Karpas-422 (cell line): ENCODE measurements at regions not wholly inside any gene's neighbourhood (a gene's known extent, or its start where the extent isn't known, plus 50 kb on each side); places are given as distances from the start of the nearest gene placed in this dataset.
"Not testable (repeated sequence)": the region's sequence is repeated elsewhere in the genome, so short reads cannot be mapped to it uniquely, and the experiment has no call there.

Experiments used
- DNase-seq: peaks from one replicate; pipeline ENCODE4 v3.0.0-alpha.2; 2015
- H2AFZ ChIP-seq: fragments of 200-600 bp; sonication (generic); 2 replicates; pipeline ENCODE4 v1.6.1; 2014; ENCODE audit warnings: antibody characterized with exemption, low read length, mixed read lengths
- H3K27ac ChIP-seq: fragments of 200-600 bp; sonication (generic); 2 replicates; pipeline ENCODE4 v1.5.1; 2014; ENCODE audit warnings: mild to moderate bottlenecking, low read length, moderate library complexity
- H3K27me3 ChIP-seq: fragments of 200-600 bp; sonication (generic); 2 replicates; pipeline ENCODE4 v1.6.1; 2014; ENCODE audit warnings: low read length, mixed read lengths
- H3K36me3 ChIP-seq: fragments of 200-600 bp; sonication (generic); 2 replicates; pipeline ENCODE4 v1.6.1; 2014; ENCODE audit warnings: low read length, mixed read lengths; ENCODE audit not compliant: insufficient read depth
- H3K4me1 ChIP-seq: fragments of 200-600 bp; sonication (generic); 2 replicates; pipeline ENCODE4 v1.6.1; 2014; ENCODE audit warnings: mild to moderate bottlenecking, low read length, mixed read lengths
- H3K4me2 ChIP-seq: fragments of 200-600 bp; sonication (generic); 2 replicates; pipeline ENCODE4 v1.6.1; 2014; ENCODE audit warnings: low read length, low read depth, mild to moderate bottlenecking; ENCODE audit not compliant: poor library complexity, severe bottlenecking
- H3K4me3 ChIP-seq: fragments of 200-600 bp; sonication (generic); 2 replicates; pipeline ENCODE4 v1.5.1; 2014; ENCODE audit warnings: mild to moderate bottlenecking, antibody characterized with exemption, low read length, mixed read lengths
- H3K79me2 ChIP-seq: fragments of 200-600 bp; sonication (generic); 2 replicates; pipeline ENCODE4 v1.6.1; 2014; ENCODE audit warnings: mild to moderate bottlenecking, low read length, mixed read lengths
- H3K9ac ChIP-seq: fragments of 200-600 bp; sonication (generic); 2 replicates; pipeline ENCODE4 v1.6.0; 2014; ENCODE audit warnings: low read length
- H3K9me2 ChIP-seq: fragments of 200-600 bp; sonication (generic), shearing (Covaris generic); replicated peaks from 2 replicates; pipeline ENCODE4 v1.6.0; 2014; ENCODE audit warnings: mild to moderate bottlenecking, low read length, moderate library complexity; ENCODE audit not compliant: insufficient read depth
- H3K9me3 ChIP-seq: fragments of 300-700, 200-600 bp; sonication (generic); 2 replicates; pipeline ENCODE4 v1.6.1; 2014; ENCODE audit warnings: low read length, mixed read lengths
- H4K20me1 ChIP-seq: fragments of 200-600 bp; sonication (generic); 2 replicates; pipeline ENCODE4 v1.6.1; 2014; ENCODE audit warnings: mild to moderate bottlenecking, antibody characterized with exemption, low read length, low read depth; ENCODE audit not compliant: insufficient read depth

DNA sequence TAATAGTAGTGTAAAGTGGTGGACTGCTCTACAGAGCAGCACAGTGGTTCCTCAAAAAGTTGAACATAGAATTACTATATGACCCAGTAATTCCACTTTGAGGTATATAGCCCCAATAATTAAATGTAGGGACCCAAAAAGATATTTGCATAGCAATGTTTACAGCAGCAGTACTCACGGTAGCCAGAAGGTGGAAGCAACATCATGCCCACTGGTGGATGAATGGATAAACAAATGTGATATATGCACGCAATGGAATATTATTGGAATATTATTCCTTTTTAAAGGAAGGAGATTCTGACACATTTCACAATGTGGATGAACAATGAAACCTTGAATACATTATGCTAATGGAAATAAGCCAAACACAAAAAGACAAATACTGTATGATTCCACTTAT lies 121.4 kb downstream of the POTEM start:
- not testable (repeated sequence) for DNase-seq, H3K79me2 ChIP-seq, H3K4me2 ChIP-seq

DNA sequence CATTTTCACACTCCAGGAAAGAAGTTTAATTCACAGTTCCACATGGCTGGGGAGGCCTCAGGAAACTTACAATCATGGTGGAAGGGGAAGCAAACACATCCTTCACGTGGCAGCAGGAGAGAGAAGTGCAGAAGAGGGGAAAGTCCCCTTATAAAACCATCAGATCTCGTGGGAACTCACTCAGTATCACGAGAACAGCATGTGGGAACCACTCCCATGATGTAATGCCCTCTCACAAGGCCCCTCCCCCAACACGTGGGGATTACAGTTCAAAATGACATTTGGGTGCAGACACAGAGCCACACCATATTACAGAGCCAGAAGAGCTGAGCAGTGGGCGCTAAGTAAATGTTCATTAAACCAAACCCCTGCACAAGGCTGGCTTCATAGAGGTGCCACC lies 126.0 kb downstream of the POTEM start:
- not testable (repeated sequence) for DNase-seq, H3K9ac ChIP-seq, H3K36me3 ChIP-seq, H3K27ac ChIP-seq, H3K4me3 ChIP-seq, H4K20me1 ChIP-seq, H3K4me1 ChIP-seq, H2AFZ ChIP-seq, H3K4me2 ChIP-seq, H3K79me2 ChIP-seq, H3K9me2 ChIP-seq, H3K9me3 ChIP-seq, H3K27me3 ChIP-seq

More for the DNA sequence above, 121.4 kb downstream of the POTEM start:
- H4K20me1 ChIP-seq, H3K4me3 ChIP-seq, H3K9me3 ChIP-seq, H3K36me3 ChIP-seq, H3K9ac ChIP-seq, H2AFZ ChIP-seq, H3K9me2 ChIP-seq, H3K27me3 ChIP-seq, H3K4me1 ChIP-seq, H3K27ac ChIP-seq: not testable (repeated sequence)

- not testable (repeated sequence) for H3K9me2 ChIP-seq, H3K79me2 ChIP-seq, H4K20me1 ChIP-seq, H3K4me2 ChIP-seq, H3K27me3 ChIP-seq, H3K36me3 ChIP-seq, H3K4me3 ChIP-seq, DNase-seq, H2AFZ ChIP-seq, H3K27ac ChIP-seq, H3K4me1 ChIP-seq, H3K9ac ChIP-seq
- H3K9me3 ChIP-seq = peaks cover 15% of the 10 kb centered on the region
Observed at GRCh38 chr14:19094731-19095130, 127.5 kb downstream of the POTEM start.

- peaks cover 15% of the 10 kb centered on the region for H3K9me3 ChIP-seq
- H3K27ac ChIP-seq, H3K27me3 ChIP-seq, H3K4me1 ChIP-seq, DNase-seq, H3K36me3 ChIP-seq, H3K9me2 ChIP-seq, H3K4me3 ChIP-seq, H3K4me2 ChIP-seq, H4K20me1 ChIP-seq, H2AFZ ChIP-seq, H3K9ac ChIP-seq, H3K79me2 ChIP-seq: not testable (repeated sequence)
Observed at GRCh38 chr14:19095167-19095566, 127.9 kb downstream of the POTEM start.

GRCh38 chr14:19096467-19096866 lies 129.2 kb downstream of the POTEM start:
- peak; percentile 32 for DNase-seq
- not testable (repeated sequence) for H3K79me2 ChIP-seq, H3K27me3 ChIP-seq, H3K4me3 ChIP-seq, H3K36me3 ChIP-seq, H3K4me2 ChIP-seq, H3K4me1 ChIP-seq, H3K9ac ChIP-seq, H3K27ac ChIP-seq, H2AFZ ChIP-seq, H3K9me2 ChIP-seq, H4K20me1 ChIP-seq
- H3K9me3 ChIP-seq = peaks cover 15% of the 10 kb centered on the region

DNA sequence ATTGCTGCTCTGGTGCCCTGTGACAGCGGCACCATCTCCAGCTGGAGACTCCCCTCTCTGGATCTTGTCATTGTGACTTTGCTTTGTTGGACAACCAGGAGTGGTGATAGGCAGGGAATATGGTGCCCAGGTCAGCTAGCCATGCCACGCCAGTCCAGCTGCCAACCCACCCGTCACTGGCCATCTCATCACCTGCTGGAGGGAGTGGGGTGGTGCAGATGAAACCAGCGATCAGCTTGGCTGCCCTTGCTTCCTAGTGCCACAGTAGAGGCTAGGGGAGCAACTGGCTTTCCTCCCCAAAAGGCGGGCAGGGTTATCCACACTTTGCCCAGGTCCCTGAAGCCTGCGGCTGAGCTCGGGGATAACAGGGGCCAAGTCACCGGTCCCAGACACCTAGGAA lies 129.6 kb downstream of the POTEM start:
- H3K79me2 ChIP-seq, H3K4me2 ChIP-seq, H3K9ac ChIP-seq, H3K4me1 ChIP-seq, H3K9me2 ChIP-seq, H4K20me1 ChIP-seq, H3K27ac ChIP-seq, H3K4me3 ChIP-seq, H3K27me3 ChIP-seq, H2AFZ ChIP-seq, H3K36me3 ChIP-seq: not testable (repeated sequence)
- DNase-seq = peak; percentile 40
- peaks cover 15% of the 10 kb centered on the region for H3K9me3 ChIP-seq

GRCh38 chr14:19097306-19097705 lies 130.1 kb downstream of the POTEM start:
- not testable (repeated sequence) for H2AFZ ChIP-seq, H3K4me2 ChIP-seq, H3K4me3 ChIP-seq, H3K36me3 ChIP-seq, H3K4me1 ChIP-seq, H3K27me3 ChIP-seq, H4K20me1 ChIP-seq, H3K79me2 ChIP-seq, H3K9me2 ChIP-seq, DNase-seq, H3K27ac ChIP-seq, H3K9ac ChIP-seq
- H3K9me3 ChIP-seq = peaks cover 15% of the 10 kb centered on the region

GRCh38 chr14:19097750-19098149 lies 130.5 kb downstream of the POTEM start:
- not testable (repeated sequence) for H3K9ac ChIP-seq, H3K9me2 ChIP-seq, H3K4me2 ChIP-seq, H3K4me3 ChIP-seq, H3K36me3 ChIP-seq, H3K4me1 ChIP-seq, H3K27ac ChIP-seq, H2AFZ ChIP-seq, H3K27me3 ChIP-seq, H3K79me2 ChIP-seq, H4K20me1 ChIP-seq
- peaks cover 15% of the 10 kb centered on the region for H3K9me3 ChIP-seq
- peak; percentile 10 for DNase-seq

DNA sequence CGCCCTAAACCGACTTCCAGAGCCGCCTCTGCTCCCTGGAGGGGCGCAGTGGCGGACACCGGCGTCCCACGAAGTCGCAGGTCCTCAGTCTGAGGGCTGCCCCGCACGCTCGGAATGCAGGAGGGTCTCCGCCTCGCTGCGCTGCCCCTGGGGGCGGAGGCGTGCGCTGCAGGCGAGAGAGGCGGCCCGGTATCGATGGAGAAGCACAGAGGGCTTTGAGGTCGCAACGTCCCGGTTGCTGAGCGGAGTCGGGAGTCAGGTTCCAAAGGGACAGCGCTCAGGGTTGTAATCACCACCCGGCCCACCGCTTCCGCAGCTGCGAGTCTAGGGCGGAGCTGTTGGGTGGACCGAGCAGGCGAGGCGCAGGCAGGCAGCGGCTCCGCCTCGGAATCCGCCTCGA lies 131.0 kb downstream of the POTEM start:
- DNase-seq, H3K27me3 ChIP-seq, H3K4me3 ChIP-seq, H3K9ac ChIP-seq, H3K4me1 ChIP-seq, H4K20me1 ChIP-seq, H3K4me2 ChIP-seq, H3K79me2 ChIP-seq, H3K36me3 ChIP-seq, H3K9me2 ChIP-seq, H2AFZ ChIP-seq, H3K27ac ChIP-seq: not testable (repeated sequence)
- peaks cover 15% of the 10 kb centered on the region for H3K9me3 ChIP-seq
